ENCODE measurements at regions not wholly inside any gene's neighbourhood (a gene's known extent, or its start where the extent isn't known, plus 50 kb on each side); places are given as distances from the start of the nearest gene placed in this dataset.

- Histone ChIP-seq H3F3A (ENCODE audit: insufficient read depth, low read length) (no peaks in the 10 kb centered on the region), H2AFZ (ENCODE audit: low read length) (peak overlapping the region; percentile 61), H3K36me3 (replicated peaks; ENCODE audit: insufficient read depth, low read length) (no peaks in the 10 kb centered on the region), H3K9me2 (replicated peaks; ENCODE audit: insufficient read depth, low read length) (no peaks in the 10 kb centered on the region), H3K27ac (ENCODE audit: low read length) (no peak overlapping the region; the same call in 1 of the 2 replicates), H3K4me1 (ENCODE audit: low read length) (peaks cover 18% of the 10 kb centered on the region), H4K20me1 (ENCODE audit: insufficient read depth, low read length) (no peaks in the 10 kb centered on the region), H3K9me3 (replicated peaks; ENCODE audit: insufficient read depth, low read length) (no peaks in the 10 kb centered on the region), H3K4me2 (ENCODE audit: low read depth, low read length) (peak overlapping the region; percentile 70), H3K79me2 (ENCODE audit: low read length) (no peaks in the 10 kb centered on the region), H3K9ac (ENCODE audit: low read length) (peak overlapping the region; percentile 14; the same call in 1 of the 2 replicates), H3K27me3 (replicated peaks; ENCODE audit: insufficient read depth, low read length) (no peaks in the 10 kb centered on the region), H3K4me3 (ENCODE audit: low read length) (peak overlapping the region; percentile 33; the same call in 1 of the 2 replicates)
- TF ChIP-seq EZH2phosphoT487 (IDR thresholded peaks at IDR 0.05; ENCODE audit: low read length) = no peak
- peak; percentile 69 for DNase-seq
Observed at GRCh38 chr20:41669708-41670263, 51.6 kb upstream of the CHD6 start.

DNA sequence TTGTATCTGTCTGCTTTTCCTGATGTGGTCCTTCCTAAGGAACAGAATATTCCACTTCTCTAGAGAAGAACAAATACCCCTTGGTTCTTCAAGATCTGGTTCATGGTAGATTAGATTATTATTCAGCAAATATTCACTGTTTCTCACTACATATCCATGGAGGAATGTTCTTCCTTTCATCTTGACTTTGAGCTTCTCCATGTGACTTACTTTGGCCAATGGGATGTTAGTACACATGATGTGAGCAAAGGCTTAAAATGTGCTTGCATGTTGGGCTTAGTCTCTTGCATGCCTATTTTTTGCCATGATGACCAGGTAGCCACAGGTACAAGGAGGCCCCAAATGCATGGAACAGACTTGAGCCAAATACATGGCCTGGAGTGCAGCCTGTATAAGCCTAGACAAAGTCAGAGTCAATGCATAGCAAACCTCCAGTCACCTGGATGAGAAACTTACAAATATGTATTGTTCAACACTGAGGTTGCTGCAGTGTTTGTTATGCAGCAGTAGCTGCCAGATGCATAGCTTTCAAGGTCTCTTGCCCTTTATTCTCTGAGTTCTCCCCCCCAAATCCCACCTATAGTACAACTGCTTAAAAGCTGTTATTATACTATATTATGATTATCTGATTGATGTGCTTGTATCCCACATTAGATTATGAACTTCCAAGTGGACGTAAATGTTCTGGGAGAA is 50.0 kb upstream of the CHD6 start:
- Histone ChIP-seq H3K79me2 (ENCODE audit: low read length) (no peaks in the 10 kb centered on the region), H3F3A (ENCODE audit: insufficient read depth, low read length) (no peaks in the 10 kb centered on the region), H4K20me1 (ENCODE audit: insufficient read depth, low read length) (no peaks in the 10 kb centered on the region), H2AFZ (ENCODE audit: low read length) (no peak overlapping the region), H3K4me1 (ENCODE audit: low read length) (peaks cover 18% of the 10 kb centered on the region), H3K36me3 (replicated peaks; ENCODE audit: insufficient read depth, low read length) (no peaks in the 10 kb centered on the region), H3K4me2 (ENCODE audit: low read depth, low read length) (no peak overlapping the region), H3K9ac (ENCODE audit: low read length) (no peak overlapping the region), H3K27ac (ENCODE audit: low read length) (no peak overlapping the region), H3K9me3 (replicated peaks; ENCODE audit: insufficient read depth, low read length) (no peaks in the 10 kb centered on the region), H3K4me3 (ENCODE audit: low read length) (no peak overlapping the region), H3K27me3 (replicated peaks; ENCODE audit: insufficient read depth, low read length) (no peaks in the 10 kb centered on the region), H3K9me2 (replicated peaks; ENCODE audit: insufficient read depth, low read length) (no peaks in the 10 kb centered on the region)
- TF ChIP-seq EZH2 (optimal IDR thresholded peaks at IDR 0.05; ENCODE audit: low read depth, low read length) (no peak), EZH2phosphoT487 (IDR thresholded peaks at IDR 0.05; ENCODE audit: low read length) (no peak)
- TF ChIP-seq, protein P1, sequence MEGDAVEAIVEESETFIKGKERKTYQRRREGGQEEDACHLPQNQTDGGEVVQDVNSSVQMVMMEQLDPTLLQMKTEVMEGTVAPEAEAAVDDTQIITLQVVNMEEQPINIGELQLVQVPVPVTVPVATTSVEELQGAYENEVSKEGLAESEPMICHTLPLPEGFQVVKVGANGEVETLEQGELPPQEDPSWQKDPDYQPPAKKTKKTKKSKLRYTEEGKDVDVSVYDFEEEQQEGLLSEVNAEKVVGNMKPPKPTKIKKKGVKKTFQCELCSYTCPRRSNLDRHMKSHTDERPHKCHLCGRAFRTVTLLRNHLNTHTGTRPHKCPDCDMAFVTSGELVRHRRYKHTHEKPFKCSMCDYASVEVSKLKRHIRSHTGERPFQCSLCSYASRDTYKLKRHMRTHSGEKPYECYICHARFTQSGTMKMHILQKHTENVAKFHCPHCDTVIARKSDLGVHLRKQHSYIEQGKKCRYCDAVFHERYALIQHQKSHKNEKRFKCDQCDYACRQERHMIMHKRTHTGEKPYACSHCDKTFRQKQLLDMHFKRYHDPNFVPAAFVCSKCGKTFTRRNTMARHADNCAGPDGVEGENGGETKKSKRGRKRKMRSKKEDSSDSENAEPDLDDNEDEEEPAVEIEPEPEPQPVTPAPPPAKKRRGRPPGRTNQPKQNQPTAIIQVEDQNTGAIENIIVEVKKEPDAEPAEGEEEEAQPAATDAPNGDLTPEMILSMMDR (IDR thresholded peaks at IDR 0.05; ENCODE audit: low read length) = no peak
- no peak for DNase-seq
